WTC11 (cell line): ENCODE measurements at regions not wholly inside any gene's neighbourhood (a gene's known extent, or its start where the extent isn't known, plus 50 kb on each side); places are given as distances from the start of the nearest gene placed in this dataset.

Source experiments
- ATAC-seq: fragments of 200-7000 bp; cut with Tn5 transposase; 2 replicates; pipeline ENCODE4 v1.10.0; 2021; ENCODE audit warnings: mild to moderate bottlenecking, moderate library complexity
- CTCF ChIA-PET: fragments of 300-600 bp; sonication (Branson Sonifier 250); formaldehyde crosslinking; loops from one replicate; lab custom pipeline; 2021; ENCODE audit warnings: antibody characterized with exemption; lab: Charles Lee
- POLR2A ChIA-PET: fragments of 350-600 bp; sonication (Branson Sonifier 250); formaldehyde crosslinking; loops from one replicate; lab custom pipeline; 2021; ENCODE audit warnings: antibody characterized with exemption; lab: Charles Lee
- DNase-seq: peaks from one replicate; pipeline ENCODE4 v3.0.0; 2021; ENCODE audit warnings: low spot score
- H3K27ac Mint-ChIP-seq: 2 replicates; pipeline ENCODE4 v1.8.0; 2021; ENCODE audit warnings: mixed read lengths
- H3K27me3 Mint-ChIP-seq: 2 replicates; pipeline ENCODE4 v1.8.0; 2021; ENCODE audit warnings: low read depth, mild to moderate bottlenecking, moderate library complexity, mixed read lengths
- H3K36me3 Mint-ChIP-seq: 2 replicates; pipeline ENCODE4 v1.8.0; 2021; ENCODE audit warnings: mixed read lengths
- H3K4me1 Mint-ChIP-seq: 2 replicates; pipeline ENCODE4 v1.8.0; 2022; ENCODE audit warnings: mixed read lengths
- H3K4me3 Mint-ChIP-seq: 2 replicates; pipeline ENCODE4 v1.8.0; 2021; ENCODE audit warnings: mild to moderate bottlenecking, moderate library complexity, mixed read lengths
- H3K9me3 Mint-ChIP-seq: 2 replicates; pipeline ENCODE4 v1.8.0; 2021; ENCODE audit warnings: mixed read lengths
- ATF6 ChIP-seq: sonication (generic); formaldehyde crosslinking; IDR thresholded peaks from 2 replicates; pipeline ENCODE4 v1.8.1; 2023; ENCODE audit warnings: mild to moderate bottlenecking, missing genetic modification reagents
- CBFB ChIP-seq: sonication (generic); formaldehyde crosslinking; IDR thresholded peaks from 2 replicates; pipeline ENCODE4 v1.8.1; 2022; ENCODE audit warnings: mild to moderate bottlenecking, low read depth, missing genetic modification reagents
- EMX1 ChIP-seq: fragments of 250-450 bp; sonication (Bioruptor Pico); IDR thresholded peaks from 2 replicates; pipeline ENCODE4 v1.8.0; 2021; ENCODE audit warnings: mild to moderate bottlenecking
- ESRRA ChIP-seq: sonication (generic); formaldehyde crosslinking; IDR thresholded peaks from 2 replicates; pipeline ENCODE4 v1.8.1; 2022; ENCODE audit warnings: mild to moderate bottlenecking, missing genetic modification reagents, borderline replicate concordance
- ETV6 ChIP-seq: sonication (generic); formaldehyde crosslinking; IDR thresholded peaks from 2 replicates; pipeline ENCODE4 v1.8.1; 2022; ENCODE audit warnings: mild to moderate bottlenecking, missing genetic modification reagents
- GABPB1 ChIP-seq: sonication (generic); formaldehyde crosslinking; IDR thresholded peaks from 2 replicates; pipeline ENCODE4 v1.8.1; 2023; ENCODE audit warnings: mild to moderate bottlenecking, missing genetic modification reagents
- HMGA2 ChIP-seq: fragments of 250-450 bp; sonication (Bioruptor Pico); IDR thresholded peaks from 2 replicates; pipeline ENCODE4 v1.4.0; 2021; ENCODE audit warnings: mild to moderate bottlenecking, moderate library complexity
- MYBL2 ChIP-seq: sonication (generic); formaldehyde crosslinking; IDR thresholded peaks from 2 replicates; pipeline ENCODE4 v1.8.1; 2023; ENCODE audit warnings: mild to moderate bottlenecking, moderate library complexity, missing genetic modification reagents
- NFYB ChIP-seq: sonication (generic); formaldehyde crosslinking; conservative IDR thresholded peaks from 2 replicates; pipeline ENCODE4 v1.8.0; 2022; ENCODE audit warnings: low read depth, missing genetic modification reagents
- NR2C2 ChIP-seq: sonication (generic); formaldehyde crosslinking; IDR thresholded peaks from 2 replicates; pipeline ENCODE4 v1.8.0; 2022; ENCODE audit warnings: mild to moderate bottlenecking, missing genetic modification reagents
- PRRX2 ChIP-seq: fragments of 250-450 bp; sonication (Bioruptor Pico); IDR thresholded peaks from 2 replicates; pipeline ENCODE4 v1.8.0; 2021; ENCODE audit warnings: mild to moderate bottlenecking
- TCF7 ChIP-seq: sonication (generic); formaldehyde crosslinking; IDR thresholded peaks from 2 replicates; pipeline ENCODE4 v1.8.0; 2022; ENCODE audit warnings: mild to moderate bottlenecking, low read depth, missing genetic modification reagents, moderate library complexity
- TEAD4 ChIP-seq: sonication (generic); formaldehyde crosslinking; IDR thresholded peaks from 2 replicates; pipeline ENCODE4 v1.8.0; 2022; ENCODE audit warnings: mild to moderate bottlenecking, missing genetic modification reagents
- ZNF219 ChIP-seq: sonication (generic); formaldehyde crosslinking; IDR thresholded peaks from 2 replicates; pipeline ENCODE4 v1.8.0; 2023; ENCODE audit warnings: missing genetic modification reagents, mild to moderate bottlenecking, borderline replicate concordance
- ZNF263 ChIP-seq: sonication (generic); formaldehyde crosslinking; IDR thresholded peaks from 2 replicates; pipeline ENCODE4 v1.8.1; 2022; ENCODE audit warnings: low read depth, mild to moderate bottlenecking, moderate library complexity, missing genetic modification reagents
- ZNF423 ChIP-seq: fragments of 250-450 bp; sonication (Bioruptor Pico); IDR thresholded peaks from 2 replicates; pipeline ENCODE4 v2.1.2; 2022; ENCODE audit warnings: mild to moderate bottlenecking, moderate library complexity
- TF ChIP-seq, protein P1 (sequence below): sonication (generic); formaldehyde crosslinking; IDR thresholded peaks from 2 replicates; pipeline ENCODE4 v1.8.1; 2023; ENCODE audit warnings: mild to moderate bottlenecking, missing genetic modification reagents, borderline replicate concordance
- TF ChIP-seq, protein P2 (sequence below): fragments of 200-600 bp; IDR thresholded peaks from 2 replicates; pipeline ENCODE4 v1.8.0; 2022; ENCODE audit warnings: antibody characterized with exemption
- TF ChIP-seq, protein P3 (sequence below): sonication (generic); formaldehyde crosslinking; IDR thresholded peaks from 2 replicates; pipeline ENCODE4 v1.8.0; 2022; ENCODE audit warnings: mild to moderate bottlenecking, missing genetic modification reagents
- TF ChIP-seq, protein P4 (sequence below): sonication (generic); formaldehyde crosslinking; IDR thresholded peaks from 2 replicates; pipeline ENCODE4 v1.8.1; 2022; ENCODE audit warnings: mild to moderate bottlenecking, moderate library complexity, missing genetic modification reagents
- TF ChIP-seq, protein P5 (sequence below): sonication (generic); formaldehyde crosslinking; IDR thresholded peaks from 2 replicates; pipeline ENCODE4 v1.8.0; 2022; ENCODE audit warnings: missing genetic modification reagents

DNA sequence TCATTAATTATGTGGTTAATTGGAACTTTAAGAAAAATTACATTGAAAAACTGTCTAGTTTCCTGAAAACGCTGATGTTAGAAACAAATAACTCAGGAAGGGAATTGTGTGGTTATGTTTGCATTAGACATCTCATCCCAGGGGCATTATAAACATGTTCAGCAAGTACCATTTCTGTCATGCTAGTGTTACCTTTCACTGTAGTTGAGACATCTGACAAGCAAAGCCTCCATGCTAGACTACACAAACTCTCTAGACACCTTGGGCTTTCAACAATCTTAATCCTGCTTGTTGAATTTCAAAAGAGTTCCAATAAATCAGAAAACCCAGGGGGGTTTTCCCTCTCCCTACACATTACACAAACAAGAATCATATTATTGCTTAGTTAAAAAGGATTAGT lies 536.8 kb downstream of the KCNT2 start:
- no peak overlapping the region for H3K4me3 Mint-ChIP-seq
- ChIA-PET POLR2A (no interaction called here), CTCF (no interaction called here)
- TF ChIP-seq ZNF219 (CRISPR knock-in tag) = no peak
- no peak for TF ChIP-seq ESRRA (CRISPR knock-in tag)
- no peak for TF ChIP-seq TEAD4 (CRISPR knock-in tag)
- no peak for TF ChIP-seq ETV6 (CRISPR knock-in tag)
- TF ChIP-seq EMX1 (CRISPR knock-in tag) = no peak
- no peak for TF ChIP-seq NR2C2 (CRISPR knock-in tag)
- TF ChIP-seq, protein P1, sequence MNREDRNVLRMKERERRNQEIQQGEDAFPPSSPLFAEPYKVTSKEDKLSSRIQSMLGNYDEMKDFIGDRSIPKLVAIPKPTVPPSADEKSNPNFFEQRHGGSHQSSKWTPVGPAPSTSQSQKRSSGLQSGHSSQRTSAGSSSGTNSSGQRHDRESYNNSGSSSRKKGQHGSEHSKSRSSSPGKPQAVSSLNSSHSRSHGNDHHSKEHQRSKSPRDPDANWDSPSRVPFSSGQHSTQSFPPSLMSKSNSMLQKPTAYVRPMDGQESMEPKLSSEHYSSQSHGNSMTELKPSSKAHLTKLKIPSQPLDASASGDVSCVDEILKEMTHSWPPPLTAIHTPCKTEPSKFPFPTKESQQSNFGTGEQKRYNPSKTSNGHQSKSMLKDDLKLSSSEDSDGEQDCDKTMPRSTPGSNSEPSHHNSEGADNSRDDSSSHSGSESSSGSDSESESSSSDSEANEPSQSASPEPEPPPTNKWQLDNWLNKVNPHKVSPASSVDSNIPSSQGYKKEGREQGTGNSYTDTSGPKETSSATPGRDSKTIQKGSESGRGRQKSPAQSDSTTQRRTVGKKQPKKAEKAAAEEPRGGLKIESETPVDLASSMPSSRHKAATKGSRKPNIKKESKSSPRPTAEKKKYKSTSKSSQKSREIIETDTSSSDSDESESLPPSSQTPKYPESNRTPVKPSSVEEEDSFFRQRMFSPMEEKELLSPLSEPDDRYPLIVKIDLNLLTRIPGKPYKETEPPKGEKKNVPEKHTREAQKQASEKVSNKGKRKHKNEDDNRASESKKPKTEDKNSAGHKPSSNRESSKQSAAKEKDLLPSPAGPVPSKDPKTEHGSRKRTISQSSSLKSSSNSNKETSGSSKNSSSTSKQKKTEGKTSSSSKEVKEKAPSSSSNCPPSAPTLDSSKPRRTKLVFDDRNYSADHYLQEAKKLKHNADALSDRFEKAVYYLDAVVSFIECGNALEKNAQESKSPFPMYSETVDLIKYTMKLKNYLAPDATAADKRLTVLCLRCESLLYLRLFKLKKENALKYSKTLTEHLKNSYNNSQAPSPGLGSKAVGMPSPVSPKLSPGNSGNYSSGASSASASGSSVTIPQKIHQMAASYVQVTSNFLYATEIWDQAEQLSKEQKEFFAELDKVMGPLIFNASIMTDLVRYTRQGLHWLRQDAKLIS (CRISPR knock-in tag) = no peak
- no peak for TF ChIP-seq TCF7 (CRISPR knock-in tag)
- DNase-seq = no peak
- no peaks in the 10 kb centered on the region for H3K9me3 Mint-ChIP-seq
- ATAC-seq = no peak
- no peak overlapping the region for H3K27ac Mint-ChIP-seq
- no peaks in the 10 kb centered on the region for H3K36me3 Mint-ChIP-seq
- no peaks in the 10 kb centered on the region for H3K27me3 Mint-ChIP-seq
- peaks cover 7% of the 10 kb centered on the region for H3K4me1 Mint-ChIP-seq

GRCh38 chr1:196070940-196071339 lies 537.3 kb downstream of the KCNT2 start:
- H3K27me3 Mint-ChIP-seq = no peaks in the 10 kb centered on the region
- H3K4me3 Mint-ChIP-seq = no peak overlapping the region
- ChIA-PET CTCF (no interaction called here), POLR2A (no interaction called here)
- H3K4me1 Mint-ChIP-seq = peaks cover 7% of the 10 kb centered on the region
- H3K9me3 Mint-ChIP-seq = peaks cover 3% of the 10 kb centered on the region
- H3K27ac Mint-ChIP-seq = no peak overlapping the region
- no peaks in the 10 kb centered on the region for H3K36me3 Mint-ChIP-seq
- DNase-seq (no peak), ATAC-seq (no peak)
- TF ChIP-seq TEAD4 (CRISPR knock-in tag) (no peak), PRRX2 (CRISPR knock-in tag) (no peak), MYBL2 (no peak), GABPB1 (no peak), HMGA2 (CRISPR knock-in tag) (no peak), ATF6 (no peak), NFYB (no peak), CBFB (CRISPR knock-in tag) (no peak), ZNF263 (CRISPR knock-in tag) (no peak), ZNF423 (CRISPR knock-in tag) (no peak)
- TF ChIP-seq, protein P2, sequence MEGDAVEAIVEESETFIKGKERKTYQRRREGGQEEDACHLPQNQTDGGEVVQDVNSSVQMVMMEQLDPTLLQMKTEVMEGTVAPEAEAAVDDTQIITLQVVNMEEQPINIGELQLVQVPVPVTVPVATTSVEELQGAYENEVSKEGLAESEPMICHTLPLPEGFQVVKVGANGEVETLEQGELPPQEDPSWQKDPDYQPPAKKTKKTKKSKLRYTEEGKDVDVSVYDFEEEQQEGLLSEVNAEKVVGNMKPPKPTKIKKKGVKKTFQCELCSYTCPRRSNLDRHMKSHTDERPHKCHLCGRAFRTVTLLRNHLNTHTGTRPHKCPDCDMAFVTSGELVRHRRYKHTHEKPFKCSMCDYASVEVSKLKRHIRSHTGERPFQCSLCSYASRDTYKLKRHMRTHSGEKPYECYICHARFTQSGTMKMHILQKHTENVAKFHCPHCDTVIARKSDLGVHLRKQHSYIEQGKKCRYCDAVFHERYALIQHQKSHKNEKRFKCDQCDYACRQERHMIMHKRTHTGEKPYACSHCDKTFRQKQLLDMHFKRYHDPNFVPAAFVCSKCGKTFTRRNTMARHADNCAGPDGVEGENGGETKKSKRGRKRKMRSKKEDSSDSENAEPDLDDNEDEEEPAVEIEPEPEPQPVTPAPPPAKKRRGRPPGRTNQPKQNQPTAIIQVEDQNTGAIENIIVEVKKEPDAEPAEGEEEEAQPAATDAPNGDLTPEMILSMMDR = no peak
- TF ChIP-seq, protein P3, sequence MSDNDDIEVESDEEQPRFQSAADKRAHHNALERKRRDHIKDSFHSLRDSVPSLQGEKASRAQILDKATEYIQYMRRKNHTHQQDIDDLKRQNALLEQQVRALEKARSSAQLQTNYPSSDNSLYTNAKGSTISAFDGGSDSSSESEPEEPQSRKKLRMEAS (CRISPR knock-in tag) = no peak
- TF ChIP-seq, protein P4, sequence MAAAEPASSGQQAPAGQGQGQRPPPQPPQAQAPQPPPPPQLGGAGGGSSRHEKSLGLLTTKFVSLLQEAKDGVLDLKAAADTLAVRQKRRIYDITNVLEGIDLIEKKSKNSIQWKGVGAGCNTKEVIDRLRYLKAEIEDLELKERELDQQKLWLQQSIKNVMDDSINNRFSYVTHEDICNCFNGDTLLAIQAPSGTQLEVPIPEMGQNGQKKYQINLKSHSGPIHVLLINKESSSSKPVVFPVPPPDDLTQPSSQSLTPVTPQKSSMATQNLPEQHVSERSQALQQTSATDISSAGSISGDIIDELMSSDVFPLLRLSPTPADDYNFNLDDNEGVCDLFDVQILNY (CRISPR knock-in tag) = no peak
- TF ChIP-seq, protein P5, sequence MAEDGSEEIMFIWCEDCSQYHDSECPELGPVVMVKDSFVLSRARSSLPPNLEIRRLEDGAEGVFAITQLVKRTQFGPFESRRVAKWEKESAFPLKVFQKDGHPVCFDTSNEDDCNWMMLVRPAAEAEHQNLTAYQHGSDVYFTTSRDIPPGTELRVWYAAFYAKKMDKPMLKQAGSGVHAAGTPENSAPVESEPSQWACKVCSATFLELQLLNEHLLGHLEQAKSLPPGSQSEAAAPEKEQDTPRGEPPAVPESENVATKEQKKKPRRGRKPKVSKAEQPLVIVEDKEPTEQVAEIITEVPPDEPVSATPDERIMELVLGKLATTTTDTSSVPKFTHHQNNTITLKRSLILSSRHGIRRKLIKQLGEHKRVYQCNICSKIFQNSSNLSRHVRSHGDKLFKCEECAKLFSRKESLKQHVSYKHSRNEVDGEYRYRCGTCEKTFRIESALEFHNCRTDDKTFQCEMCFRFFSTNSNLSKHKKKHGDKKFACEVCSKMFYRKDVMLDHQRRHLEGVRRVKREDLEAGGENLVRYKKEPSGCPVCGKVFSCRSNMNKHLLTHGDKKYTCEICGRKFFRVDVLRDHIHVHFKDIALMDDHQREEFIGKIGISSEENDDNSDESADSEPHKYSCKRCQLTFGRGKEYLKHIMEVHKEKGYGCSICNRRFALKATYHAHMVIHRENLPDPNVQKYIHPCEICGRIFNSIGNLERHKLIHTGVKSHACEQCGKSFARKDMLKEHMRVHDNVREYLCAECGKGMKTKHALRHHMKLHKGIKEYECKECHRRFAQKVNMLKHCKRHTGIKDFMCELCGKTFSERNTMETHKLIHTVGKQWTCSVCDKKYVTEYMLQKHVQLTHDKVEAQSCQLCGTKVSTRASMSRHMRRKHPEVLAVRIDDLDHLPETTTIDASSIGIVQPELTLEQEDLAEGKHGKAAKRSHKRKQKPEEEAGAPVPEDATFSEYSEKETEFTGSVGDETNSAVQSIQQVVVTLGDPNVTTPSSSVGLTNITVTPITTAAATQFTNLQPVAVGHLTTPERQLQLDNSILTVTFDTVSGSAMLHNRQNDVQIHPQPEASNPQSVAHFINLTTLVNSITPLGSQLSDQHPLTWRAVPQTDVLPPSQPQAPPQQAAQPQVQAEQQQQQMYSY = no peak
